K562 (cell line): ENCODE measurements at regions not wholly inside any gene's neighbourhood (a gene's known extent, or its start where the extent isn't known, plus 50 kb on each side); places are given as distances from the start of the nearest gene placed in this dataset.

Source experiments
- DDX20 ChIP-seq: fragments of 450-650 bp; IDR thresholded peaks from 2 replicates; pipeline ENCODE4 v1.6.1; 2016; ENCODE audit warnings: missing genetic modification characterization, low read depth, mild to moderate bottlenecking, missing compliant biosample characterization, moderate library complexity
- ESRRA ChIP-seq: fragments of 450-650 bp; IDR thresholded peaks from 2 replicates; pipeline ENCODE4 v1.6.1; 2014; ENCODE audit warnings: low read depth, mild to moderate bottlenecking, moderate library complexity, borderline replicate concordance
- MXI1 ChIP-seq: IDR thresholded peaks from 2 replicates; pipeline ENCODE4 v1.6.1; 2011; ENCODE audit warnings: low read depth, mild to moderate bottlenecking, improper control_type of control experiment, low read length
- NFIC ChIP-seq: fragments of 450-650 bp; IDR thresholded peaks from 2 replicates; pipeline ENCODE4 v1.6.1; 2017; ENCODE audit warnings: mild to moderate bottlenecking, inconsistent platforms
- NFIX ChIP-seq: fragments of 250-450 bp; sonication (Bioruptor Pico); IDR thresholded peaks from 2 replicates; pipeline ENCODE4 v1.4.0; 2020; ENCODE audit warnings: low read depth, mild to moderate bottlenecking, moderate library complexity
- RFX1 ChIP-seq: fragments of 450-650 bp; IDR thresholded peaks from 2 replicates; pipeline ENCODE4 v1.6.1; 2016; ENCODE audit warnings: mild to moderate bottlenecking, moderate library complexity
- THRAP3 ChIP-seq: fragments of 450-650 bp; IDR thresholded peaks from 2 replicates; pipeline ENCODE4 v1.6.1; 2016; ENCODE audit warnings: mild to moderate bottlenecking, inconsistent platforms, borderline replicate concordance
- ZBTB7A ChIP-seq: IDR thresholded peaks from 2 replicates; pipeline ENCODE4 v1.6.1; 2011; ENCODE audit warnings: low read depth, mild to moderate bottlenecking, low read length, moderate library complexity, borderline replicate concordance; ENCODE audit not compliant: control insufficient read depth
- ZC3H11A ChIP-seq: IDR thresholded peaks from 2 replicates; pipeline ENCODE4 v1.6.1; 2012; ENCODE audit warnings: low read depth, low read length, improper control_type of control experiment
- ZFPM2 ChIP-seq: fragments of 250-450 bp; sonication (Bioruptor Pico); IDR thresholded peaks from 2 replicates; pipeline ENCODE4 v1.5.1; 2022; ENCODE audit warnings: mild to moderate bottlenecking
- ZNF354B ChIP-seq: fragments of 250-450 bp; sonication (Bioruptor Pico); IDR thresholded peaks from 2 replicates; pipeline ENCODE4 v1.4.0; 2020
- ZNF766 ChIP-seq: fragments of 200-800 bp; sonication (Bioruptor generic); conservative IDR thresholded peaks from 2 replicates; pipeline ENCODE4 v1.6.1; 2016; ENCODE audit warnings: missing genetic modification characterization, missing compliant biosample characterization
- TF ChIP-seq, protein P1 (sequence below): fragments of 450-650 bp; IDR thresholded peaks from one replicate; pipeline ENCODE4 v1.6.1; 2018; ENCODE audit warnings: mild to moderate bottlenecking, moderate library complexity; ENCODE audit not compliant: partially characterized antibody
- TF ChIP-seq, protein P2 (sequence below), 2 experiments: IDR thresholded peaks; 2 replicates each; pipeline ENCODE4 v1.6.1; 2012; ENCODE audit warnings: improper control_type of control experiment in 2 of 2, low read depth in 2 of 2, low read length in 2 of 2, borderline replicate concordance in 1 of 2
- TF ChIP-seq, protein P3 (sequence below): fragments of 450-650 bp; formaldehyde crosslinking; IDR thresholded peaks from 2 replicates; pipeline ENCODE4 v1.4.0; 2020; ENCODE audit warnings: mild to moderate bottlenecking, moderate library complexity
- TF ChIP-seq, protein P4 (sequence below): fragments of 200-800 bp; sonication (Bioruptor generic); IDR thresholded peaks from 2 replicates; pipeline ENCODE4 v1.6.1; 2016; ENCODE audit warnings: missing genetic modification characterization, missing compliant biosample characterization

DNA sequence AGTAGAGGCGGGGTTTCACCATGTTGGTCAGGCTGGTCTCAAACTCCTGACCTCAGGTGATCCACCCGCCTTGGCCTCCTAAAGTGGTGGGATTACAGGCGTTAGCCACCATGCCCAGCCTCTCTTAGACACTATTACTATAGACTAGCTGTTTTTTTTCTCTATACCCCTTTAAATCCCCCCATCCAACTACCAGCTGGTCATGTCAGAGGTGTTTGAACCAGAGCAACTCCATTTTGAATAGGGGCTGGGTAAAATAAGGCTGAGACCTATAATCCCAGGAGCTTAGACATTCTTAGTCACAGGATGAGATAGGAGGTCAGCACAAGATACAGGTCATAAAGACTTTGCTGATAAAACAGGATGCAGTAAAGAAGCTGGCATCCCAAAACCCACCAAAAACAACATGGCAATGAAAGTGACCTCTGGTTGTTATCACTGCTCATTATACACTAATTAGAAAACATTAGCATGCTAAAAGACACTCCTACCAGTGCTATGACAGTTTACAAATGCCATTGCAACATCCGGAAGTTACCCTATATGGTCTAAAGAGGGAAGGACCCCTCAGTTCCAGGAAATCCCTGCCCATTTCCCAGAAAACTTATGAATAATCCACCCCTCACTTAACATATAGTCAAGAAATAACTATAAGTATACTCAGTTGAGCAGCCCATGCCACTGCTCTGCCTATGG, 57.8 kb upstream of the GPD1L start (continued):
- TF ChIP-seq ESRRA (peak; percentile 44; the same call in 1 of the 2 replicates), NFIX (CRISPR knock-in tag) (peak; percentile 48; the same call in 1 of the 2 replicates), NFIC (no peak), ZNF354B (peak; percentile 84), RFX1 (no peak), DDX20 (tag) (peak; percentile 94), ZFPM2 (0 out of 2 replicates have a peak, but pooled peaks have one; percentile 78), ZNF766 (CRISPR knock-in tag) (peak; percentile 96), THRAP3 (no peak), MXI1 (no peak), ZBTB7A (no peak), ZC3H11A (no peak)
- TF ChIP-seq, protein P1, sequence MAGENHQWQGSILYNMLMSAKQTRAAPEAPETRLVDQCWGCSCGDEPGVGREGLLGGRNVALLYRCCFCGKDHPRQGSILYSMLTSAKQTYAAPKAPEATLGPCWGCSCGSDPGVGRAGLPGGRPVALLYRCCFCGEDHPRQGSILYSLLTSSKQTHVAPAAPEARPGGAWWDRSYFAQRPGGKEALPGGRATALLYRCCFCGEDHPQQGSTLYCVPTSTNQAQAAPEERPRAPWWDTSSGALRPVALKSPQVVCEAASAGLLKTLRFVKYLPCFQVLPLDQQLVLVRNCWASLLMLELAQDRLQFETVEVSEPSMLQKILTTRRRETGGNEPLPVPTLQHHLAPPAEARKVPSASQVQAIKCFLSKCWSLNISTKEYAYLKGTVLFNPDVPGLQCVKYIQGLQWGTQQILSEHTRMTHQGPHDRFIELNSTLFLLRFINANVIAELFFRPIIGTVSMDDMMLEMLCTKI: no peak
- TF ChIP-seq, protein P2, sequence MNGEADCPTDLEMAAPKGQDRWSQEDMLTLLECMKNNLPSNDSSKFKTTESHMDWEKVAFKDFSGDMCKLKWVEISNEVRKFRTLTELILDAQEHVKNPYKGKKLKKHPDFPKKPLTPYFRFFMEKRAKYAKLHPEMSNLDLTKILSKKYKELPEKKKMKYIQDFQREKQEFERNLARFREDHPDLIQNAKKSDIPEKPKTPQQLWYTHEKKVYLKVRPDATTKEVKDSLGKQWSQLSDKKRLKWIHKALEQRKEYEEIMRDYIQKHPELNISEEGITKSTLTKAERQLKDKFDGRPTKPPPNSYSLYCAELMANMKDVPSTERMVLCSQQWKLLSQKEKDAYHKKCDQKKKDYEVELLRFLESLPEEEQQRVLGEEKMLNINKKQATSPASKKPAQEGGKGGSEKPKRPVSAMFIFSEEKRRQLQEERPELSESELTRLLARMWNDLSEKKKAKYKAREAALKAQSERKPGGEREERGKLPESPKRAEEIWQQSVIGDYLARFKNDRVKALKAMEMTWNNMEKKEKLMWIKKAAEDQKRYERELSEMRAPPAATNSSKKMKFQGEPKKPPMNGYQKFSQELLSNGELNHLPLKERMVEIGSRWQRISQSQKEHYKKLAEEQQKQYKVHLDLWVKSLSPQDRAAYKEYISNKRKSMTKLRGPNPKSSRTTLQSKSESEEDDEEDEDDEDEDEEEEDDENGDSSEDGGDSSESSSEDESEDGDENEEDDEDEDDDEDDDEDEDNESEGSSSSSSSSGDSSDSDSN (IDR thresholded peaks at IDR 0.05; ENCODE audit: borderline replicate concordance in 1 of 2, low read depth in 2 of 2, low read length in 2 of 2): no peak
- TF ChIP-seq, protein P3, sequence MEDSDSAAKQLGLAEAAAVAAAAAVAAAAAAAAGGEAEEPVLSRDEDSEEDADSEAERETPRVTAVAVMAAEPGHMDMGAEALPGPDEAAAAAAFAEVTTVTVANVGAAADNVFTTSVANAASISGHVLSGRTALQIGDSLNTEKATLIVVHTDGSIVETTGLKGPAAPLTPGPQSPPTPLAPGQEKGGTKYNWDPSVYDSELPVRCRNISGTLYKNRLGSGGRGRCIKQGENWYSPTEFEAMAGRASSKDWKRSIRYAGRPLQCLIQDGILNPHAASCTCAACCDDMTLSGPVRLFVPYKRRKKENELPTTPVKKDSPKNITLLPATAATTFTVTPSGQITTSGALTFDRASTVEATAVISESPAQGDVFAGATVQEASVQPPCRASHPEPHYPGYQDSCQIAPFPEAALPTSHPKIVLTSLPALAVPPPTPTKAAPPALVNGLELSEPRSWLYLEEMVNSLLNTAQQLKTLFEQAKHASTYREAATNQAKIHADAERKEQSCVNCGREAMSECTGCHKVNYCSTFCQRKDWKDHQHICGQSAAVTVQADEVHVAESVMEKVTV (CRISPR knock-in tag): no peak
- TF ChIP-seq, protein P4, sequence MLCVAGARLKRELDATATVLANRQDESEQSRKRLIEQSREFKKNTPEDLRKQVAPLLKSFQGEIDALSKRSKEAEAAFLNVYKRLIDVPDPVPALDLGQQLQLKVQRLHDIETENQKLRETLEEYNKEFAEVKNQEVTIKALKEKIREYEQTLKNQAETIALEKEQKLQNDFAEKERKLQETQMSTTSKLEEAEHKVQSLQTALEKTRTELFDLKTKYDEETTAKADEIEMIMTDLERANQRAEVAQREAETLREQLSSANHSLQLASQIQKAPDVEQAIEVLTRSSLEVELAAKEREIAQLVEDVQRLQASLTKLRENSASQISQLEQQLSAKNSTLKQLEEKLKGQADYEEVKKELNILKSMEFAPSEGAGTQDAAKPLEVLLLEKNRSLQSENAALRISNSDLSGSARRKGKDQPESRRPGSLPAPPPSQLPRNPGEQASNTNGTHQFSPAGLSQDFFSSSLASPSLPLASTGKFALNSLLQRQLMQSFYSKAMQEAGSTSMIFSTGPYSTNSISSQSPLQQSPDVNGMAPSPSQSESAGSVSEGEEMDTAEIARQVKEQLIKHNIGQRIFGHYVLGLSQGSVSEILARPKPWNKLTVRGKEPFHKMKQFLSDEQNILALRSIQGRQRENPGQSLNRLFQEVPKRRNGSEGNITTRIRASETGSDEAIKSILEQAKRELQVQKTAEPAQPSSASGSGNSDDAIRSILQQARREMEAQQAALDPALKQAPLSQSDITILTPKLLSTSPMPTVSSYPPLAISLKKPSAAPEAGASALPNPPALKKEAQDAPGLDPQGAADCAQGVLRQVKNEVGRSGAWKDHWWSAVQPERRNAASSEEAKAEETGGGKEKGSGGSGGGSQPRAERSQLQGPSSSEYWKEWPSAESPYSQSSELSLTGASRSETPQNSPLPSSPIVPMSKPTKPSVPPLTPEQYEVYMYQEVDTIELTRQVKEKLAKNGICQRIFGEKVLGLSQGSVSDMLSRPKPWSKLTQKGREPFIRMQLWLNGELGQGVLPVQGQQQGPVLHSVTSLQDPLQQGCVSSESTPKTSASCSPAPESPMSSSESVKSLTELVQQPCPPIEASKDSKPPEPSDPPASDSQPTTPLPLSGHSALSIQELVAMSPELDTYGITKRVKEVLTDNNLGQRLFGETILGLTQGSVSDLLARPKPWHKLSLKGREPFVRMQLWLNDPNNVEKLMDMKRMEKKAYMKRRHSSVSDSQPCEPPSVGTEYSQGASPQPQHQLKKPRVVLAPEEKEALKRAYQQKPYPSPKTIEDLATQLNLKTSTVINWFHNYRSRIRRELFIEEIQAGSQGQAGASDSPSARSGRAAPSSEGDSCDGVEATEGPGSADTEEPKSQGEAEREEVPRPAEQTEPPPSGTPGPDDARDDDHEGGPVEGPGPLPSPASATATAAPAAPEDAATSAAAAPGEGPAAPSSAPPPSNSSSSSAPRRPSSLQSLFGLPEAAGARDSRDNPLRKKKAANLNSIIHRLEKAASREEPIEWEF (CRISPR knock-in tag): peak; percentile 44; the same call in 1 of the 2 replicates
